Vagina (tissue), 2 donors: ENCODE measurements at regions not wholly inside any gene's neighbourhood (a gene's known extent, or its start where the extent isn't known, plus 50 kb on each side); places are given as distances from the start of the nearest gene placed in this dataset.

Experiments
- DNase-seq, 2 donors: peaks; one replicate each; pipeline ENCODE4 v3.0.0-alpha.2; 2017; ENCODE audit errors: extremely low spot score in 2 of 2
- H3K27ac ChIP-seq: fragments of 200-600 bp; sonication (generic); one replicate; pipeline ENCODE4 v1.5.1; 2019
- H3K27me3 ChIP-seq: fragments of 200-600 bp; sonication (generic); one replicate; pipeline ENCODE4 v1.5.1; 2019
- H3K36me3 ChIP-seq, 2 donors: fragments of 200-600 bp; sonication (generic); one replicate each; pipeline ENCODE4 v1.5.1; 2017 to 2019
- H3K4me1 ChIP-seq: fragments of 200-600 bp; sonication (generic); one replicate; pipeline ENCODE4 v1.5.1; 2019
- H3K4me3 ChIP-seq, 2 donors: fragments of 200-600 bp; sonication (generic); 1 replicate in 1 of 2; 2 replicates in 1 of 2; pipeline ENCODE4 v1.5.1; 2016 to 2019
- H3K9me3 ChIP-seq: fragments of 200-600 bp; sonication (generic); one replicate; pipeline ENCODE4 v1.5.1; 2019
- CTCF ChIP-seq, 3 experiments: fragments of 450-650 bp in 2 of 3; fragments of 200-600 bp in 1 of 3; sonication (generic) in 1 of 3; IDR thresholded peaks; one replicate each; pipeline ENCODE4 v1.5.1; 2017 to 2019; ENCODE audit warnings: antibody characterized with exemption in 3 of 3, mild to moderate bottlenecking in 2 of 3, moderate library complexity in 2 of 3
- POLR2A ChIP-seq, 2 donors: fragments of 450-650 bp; IDR thresholded peaks; one replicate each; pipeline ENCODE4 v1.6.1; 2017; ENCODE audit warnings: antibody characterized with exemption in 2 of 2, mild to moderate bottlenecking in 2 of 2, moderate library complexity in 2 of 2
- POLR2AphosphoS5 ChIP-seq, 2 donors: sonication (generic); formaldehyde crosslinking; IDR thresholded peaks; one replicate each; pipeline ENCODE4 v1.9.0; 2017; ENCODE audit warnings: antibody characterized with exemption in 2 of 2, mild to moderate bottlenecking in 2 of 2, low read depth in 1 of 2; ENCODE audit not compliant: insufficient read depth in 1 of 2
- intact Hi-C: fragments of 100-400 bp; cut with DNase I; formaldehyde crosslinking; loops from one replicate; pipeline ENCODE4 v1.15.1; 2023

- H3K27ac ChIP-seq: no peak overlapping the region
- TF ChIP-seq CTCF (IDR thresholded peaks at IDR 0.05) (no peak), POLR2A (IDR thresholded peaks at IDR 0.05) (no peak), POLR2AphosphoS5 (IDR thresholded peaks at IDR 0.05; ENCODE audit: insufficient read depth in 1 of 2, low read depth in 1 of 2) (no peak)
- no peaks in the 10 kb centered on the region for H3K4me1 ChIP-seq
- H3K4me3 ChIP-seq: no peak overlapping the region
- no peaks in the 10 kb centered on the region for H3K27me3 ChIP-seq
- H3K36me3 ChIP-seq: no peaks in the 10 kb centered on the region
- intact Hi-C loops: no loop called here
- DNase-seq: no peak
- H3K9me3 ChIP-seq: no peaks in the 10 kb centered on the region
These were observed 122.6 kb downstream of the BCL2L11 start for GRCh38 chr2:111243295-111243694.

- H3K4me3 ChIP-seq: no peak overlapping the region
- intact Hi-C loops: no loop called here
- no peak for DNase-seq
- no peaks in the 10 kb centered on the region for H3K9me3 ChIP-seq
- no peaks in the 10 kb centered on the region for H3K4me1 ChIP-seq
- H3K27me3 ChIP-seq: no peaks in the 10 kb centered on the region
- no peak for TF ChIP-seq POLR2A (IDR thresholded peaks at IDR 0.05)
- no peak for TF ChIP-seq POLR2AphosphoS5 (IDR thresholded peaks at IDR 0.05; ENCODE audit: insufficient read depth in 1 of 2, low read depth in 1 of 2)
- no peak for TF ChIP-seq CTCF (IDR thresholded peaks at IDR 0.05)
- no peak overlapping the region for H3K27ac ChIP-seq
- no peaks in the 10 kb centered on the region for H3K36me3 ChIP-seq
These were observed 124.2 kb downstream of the BCL2L11 start for GRCh38 chr2:111244864-111245263.

- peak in 1 of 2 donors; percentile 61 for DNase-seq
- H3K27ac ChIP-seq: no peak overlapping the region
- no peaks in the 10 kb centered on the region for H3K36me3 ChIP-seq
- intact Hi-C loops: no loop called here
- TF ChIP-seq POLR2A (IDR thresholded peaks at IDR 0.05) (no peak), POLR2AphosphoS5 (IDR thresholded peaks at IDR 0.05; ENCODE audit: insufficient read depth in 1 of 2, low read depth in 1 of 2) (no peak), CTCF (IDR thresholded peaks at IDR 0.05) (no peak)
- H3K4me3 ChIP-seq: no peak overlapping the region
- H3K27me3 ChIP-seq: no peaks in the 10 kb centered on the region
- H3K4me1 ChIP-seq: no peaks in the 10 kb centered on the region
- no peaks in the 10 kb centered on the region for H3K9me3 ChIP-seq
These were observed 125.9 kb downstream of the BCL2L11 start for GRCh38 chr2:111246620-111247061.

- Histone ChIP-seq H3K27ac (no peak overlapping the region), H3K9me3 (no peaks in the 10 kb centered on the region), H3K27me3 (no peaks in the 10 kb centered on the region), H3K4me1 (no peaks in the 10 kb centered on the region), H3K4me3 (no peak overlapping the region), H3K36me3 (no peaks in the 10 kb centered on the region)
- no peak for TF ChIP-seq POLR2AphosphoS5 (IDR thresholded peaks at IDR 0.05; ENCODE audit: insufficient read depth in 1 of 2, low read depth in 1 of 2)
- TF ChIP-seq CTCF (IDR thresholded peaks at IDR 0.05): no peak
- TF ChIP-seq POLR2A (IDR thresholded peaks at IDR 0.05): no peak
- peak in 1 of 2 donors; percentile 84 for DNase-seq
- intact Hi-C loops: no loop called here
These were observed 126.8 kb downstream of the BCL2L11 start for GRCh38 chr2:111247491-111247890.

- H3K9me3 ChIP-seq: no peaks in the 10 kb centered on the region
- no peaks in the 10 kb centered on the region for H3K36me3 ChIP-seq
- H3K27me3 ChIP-seq: no peaks in the 10 kb centered on the region
- no peak overlapping the region for H3K4me3 ChIP-seq
- TF ChIP-seq CTCF (IDR thresholded peaks at IDR 0.05): no peak
- TF ChIP-seq POLR2AphosphoS5 (IDR thresholded peaks at IDR 0.05; ENCODE audit: insufficient read depth in 1 of 2, low read depth in 1 of 2): no peak
- no peak for TF ChIP-seq POLR2A (IDR thresholded peaks at IDR 0.05)
- H3K4me1 ChIP-seq: no peaks in the 10 kb centered on the region
- intact Hi-C loops: no loop called here
- DNase-seq: no peak
- H3K27ac ChIP-seq: no peak overlapping the region
These were observed 129.1 kb downstream of the BCL2L11 start for GRCh38 chr2:111249806-111250205.
